ENCODE measurements at regions not wholly inside any gene's neighbourhood (a gene's known extent, or its start where the extent isn't known, plus 50 kb on each side); places are given as distances from the start of the nearest gene placed in this dataset.

DNA sequence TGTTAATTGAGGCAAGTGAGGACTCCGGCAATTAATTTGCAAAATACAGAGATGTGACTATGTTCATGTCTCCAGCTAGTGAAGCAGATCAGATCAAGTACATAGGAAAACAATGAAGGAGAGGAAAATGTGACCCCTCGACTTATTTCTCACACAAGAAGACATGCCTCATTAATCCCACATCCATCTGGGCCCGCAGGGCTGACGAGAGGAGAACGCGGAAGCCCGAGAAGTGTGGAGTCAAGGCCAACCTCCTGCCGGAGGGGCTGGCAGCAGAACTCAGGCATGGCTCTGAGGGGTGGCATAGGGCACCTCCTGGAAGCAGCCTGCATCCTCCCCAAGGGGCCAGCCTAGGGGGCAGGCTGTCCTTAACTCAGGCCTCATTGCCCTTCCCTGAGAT, 54.4 kb downstream of the ZNF503 start:
- TF ChIP-seq, protein P1, sequence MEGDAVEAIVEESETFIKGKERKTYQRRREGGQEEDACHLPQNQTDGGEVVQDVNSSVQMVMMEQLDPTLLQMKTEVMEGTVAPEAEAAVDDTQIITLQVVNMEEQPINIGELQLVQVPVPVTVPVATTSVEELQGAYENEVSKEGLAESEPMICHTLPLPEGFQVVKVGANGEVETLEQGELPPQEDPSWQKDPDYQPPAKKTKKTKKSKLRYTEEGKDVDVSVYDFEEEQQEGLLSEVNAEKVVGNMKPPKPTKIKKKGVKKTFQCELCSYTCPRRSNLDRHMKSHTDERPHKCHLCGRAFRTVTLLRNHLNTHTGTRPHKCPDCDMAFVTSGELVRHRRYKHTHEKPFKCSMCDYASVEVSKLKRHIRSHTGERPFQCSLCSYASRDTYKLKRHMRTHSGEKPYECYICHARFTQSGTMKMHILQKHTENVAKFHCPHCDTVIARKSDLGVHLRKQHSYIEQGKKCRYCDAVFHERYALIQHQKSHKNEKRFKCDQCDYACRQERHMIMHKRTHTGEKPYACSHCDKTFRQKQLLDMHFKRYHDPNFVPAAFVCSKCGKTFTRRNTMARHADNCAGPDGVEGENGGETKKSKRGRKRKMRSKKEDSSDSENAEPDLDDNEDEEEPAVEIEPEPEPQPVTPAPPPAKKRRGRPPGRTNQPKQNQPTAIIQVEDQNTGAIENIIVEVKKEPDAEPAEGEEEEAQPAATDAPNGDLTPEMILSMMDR (IDR thresholded peaks at IDR 0.05; ENCODE audit: insufficient read depth, low read length): no peak
- no peak for TF ChIP-seq POLR2AphosphoS5 (IDR thresholded peaks at IDR 0.05; ENCODE audit: low read depth)
- no peak for TF ChIP-seq GABPA (IDR thresholded peaks at IDR 0.05; ENCODE audit: low read depth)
- TF ChIP-seq, protein P2, sequence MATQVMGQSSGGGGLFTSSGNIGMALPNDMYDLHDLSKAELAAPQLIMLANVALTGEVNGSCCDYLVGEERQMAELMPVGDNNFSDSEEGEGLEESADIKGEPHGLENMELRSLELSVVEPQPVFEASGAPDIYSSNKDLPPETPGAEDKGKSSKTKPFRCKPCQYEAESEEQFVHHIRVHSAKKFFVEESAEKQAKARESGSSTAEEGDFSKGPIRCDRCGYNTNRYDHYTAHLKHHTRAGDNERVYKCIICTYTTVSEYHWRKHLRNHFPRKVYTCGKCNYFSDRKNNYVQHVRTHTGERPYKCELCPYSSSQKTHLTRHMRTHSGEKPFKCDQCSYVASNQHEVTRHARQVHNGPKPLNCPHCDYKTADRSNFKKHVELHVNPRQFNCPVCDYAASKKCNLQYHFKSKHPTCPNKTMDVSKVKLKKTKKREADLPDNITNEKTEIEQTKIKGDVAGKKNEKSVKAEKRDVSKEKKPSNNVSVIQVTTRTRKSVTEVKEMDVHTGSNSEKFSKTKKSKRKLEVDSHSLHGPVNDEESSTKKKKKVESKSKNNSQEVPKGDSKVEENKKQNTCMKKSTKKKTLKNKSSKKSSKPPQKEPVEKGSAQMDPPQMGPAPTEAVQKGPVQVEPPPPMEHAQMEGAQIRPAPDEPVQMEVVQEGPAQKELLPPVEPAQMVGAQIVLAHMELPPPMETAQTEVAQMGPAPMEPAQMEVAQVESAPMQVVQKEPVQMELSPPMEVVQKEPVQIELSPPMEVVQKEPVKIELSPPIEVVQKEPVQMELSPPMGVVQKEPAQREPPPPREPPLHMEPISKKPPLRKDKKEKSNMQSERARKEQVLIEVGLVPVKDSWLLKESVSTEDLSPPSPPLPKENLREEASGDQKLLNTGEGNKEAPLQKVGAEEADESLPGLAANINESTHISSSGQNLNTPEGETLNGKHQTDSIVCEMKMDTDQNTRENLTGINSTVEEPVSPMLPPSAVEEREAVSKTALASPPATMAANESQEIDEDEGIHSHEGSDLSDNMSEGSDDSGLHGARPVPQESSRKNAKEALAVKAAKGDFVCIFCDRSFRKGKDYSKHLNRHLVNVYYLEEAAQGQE (IDR thresholded peaks at IDR 0.05; ENCODE audit: insufficient replicate concordance, low read depth): no peak

Measured in HL-60 (cell line).